Stimulated activated CD8-positive, alpha-beta memory T cell treated with anti-CD3 and anti-CD28 coated beads, Interleukin-7, amount 100 ng/mL, for 48 hours (primary cell): ENCODE measurements at regions not wholly inside any gene's neighbourhood (a gene's known extent, or its start where the extent isn't known, plus 50 kb on each side); places are given as distances from the start of the nearest gene placed in this dataset.

ENCODE experiments used
- DNase-seq, 2 donors: peaks; one replicate each; pipeline ENCODE4 v3.0.0-alpha.2; 2020; ENCODE audit warnings: low read depth in 1 of 2; ENCODE audit errors: extremely low read depth in 1 of 2

DNA sequence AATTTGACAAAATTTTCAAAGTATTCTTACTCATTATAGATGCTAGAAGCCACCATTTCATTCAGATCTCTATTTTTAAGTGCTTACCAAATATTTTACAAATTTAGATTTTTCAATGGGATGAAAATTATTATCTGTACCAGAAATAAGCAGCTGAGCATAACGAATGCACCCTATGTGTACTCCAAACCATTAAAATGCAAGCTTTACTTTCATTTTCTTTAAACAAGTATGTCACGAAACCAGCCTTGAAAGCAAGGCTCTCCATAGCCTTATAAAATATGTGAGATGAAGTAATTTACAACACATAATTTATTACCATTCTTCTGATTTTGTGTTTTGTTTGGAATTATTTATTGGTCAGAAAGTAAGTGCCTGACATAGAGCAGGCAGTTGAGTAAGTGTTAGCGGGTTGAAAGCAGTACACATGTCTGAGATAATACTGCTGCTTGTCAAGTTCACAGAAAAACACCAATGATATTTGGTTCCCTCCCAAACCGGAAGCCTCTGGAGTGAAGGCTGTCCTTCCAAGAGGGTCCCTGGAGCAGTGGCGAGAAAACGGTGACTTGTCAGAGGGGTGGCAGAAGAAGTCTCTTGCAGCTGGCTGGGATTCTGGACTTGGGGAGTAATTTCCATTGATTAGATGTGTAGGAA, 322.7 kb upstream of the PFKP start:
- DNase-seq, result no peak

GRCh38 chr10:2734603-2735002, 332.7 kb upstream of the PFKP start:
- no peak for DNase-seq

DNA sequence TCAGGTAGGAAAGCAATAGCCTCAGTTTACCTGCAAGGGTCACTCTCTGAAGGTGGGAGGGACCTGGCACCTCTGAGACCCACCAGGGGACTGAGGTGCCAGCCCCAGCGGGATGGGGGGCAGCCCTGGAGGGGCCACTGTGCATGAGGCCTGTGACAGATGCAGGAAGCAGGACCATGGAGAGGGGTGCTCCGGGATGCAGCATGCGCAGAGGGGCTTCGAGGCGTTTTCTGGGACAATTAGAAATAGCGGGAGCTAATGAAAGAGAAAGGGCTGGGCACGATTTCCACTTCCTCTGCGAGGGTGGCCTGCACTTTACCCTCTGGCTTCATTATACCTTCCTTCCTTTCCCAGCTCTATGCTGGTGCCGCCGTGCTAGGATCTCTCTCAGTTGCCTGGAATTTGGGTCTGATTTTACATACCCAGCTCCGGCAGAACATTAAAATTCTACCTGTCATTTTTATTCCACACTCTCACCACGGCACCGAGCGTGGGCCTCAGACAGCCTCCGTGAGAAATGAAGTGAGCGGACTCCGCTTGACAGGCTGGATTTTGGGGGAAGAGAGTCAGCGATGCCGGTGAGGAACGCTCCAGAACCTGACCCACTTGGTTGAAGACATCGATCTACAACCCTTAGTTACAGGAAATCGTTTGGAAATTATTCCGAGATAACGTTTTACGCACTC, 333.9 kb upstream of the PFKP start:
- DNase-seq, result no peak

DNA sequence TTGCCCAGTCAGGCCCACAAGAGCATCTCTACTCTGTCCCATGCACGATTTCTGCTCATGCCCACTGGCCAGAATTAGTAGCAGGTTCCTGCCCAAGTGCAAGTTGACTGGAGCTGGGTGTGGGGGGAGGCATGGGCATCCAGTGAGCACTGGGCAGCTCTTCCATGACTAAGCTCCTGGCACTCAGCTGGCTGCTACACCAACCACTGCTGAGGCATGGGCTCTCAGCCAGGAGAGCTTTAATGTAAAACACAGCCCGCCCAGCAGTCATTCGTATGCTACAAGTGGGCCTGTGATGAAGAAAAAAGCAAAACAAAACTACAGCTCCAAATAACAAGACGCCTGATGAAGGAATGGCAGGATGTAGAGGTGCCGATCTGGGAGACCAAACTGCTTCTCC, 335.4 kb upstream of the PFKP start:
- DNase-seq, result no peak

GRCh38 chr10:2729197-2729596, 338.2 kb upstream of the PFKP start:
- no peak for DNase-seq

DNA sequence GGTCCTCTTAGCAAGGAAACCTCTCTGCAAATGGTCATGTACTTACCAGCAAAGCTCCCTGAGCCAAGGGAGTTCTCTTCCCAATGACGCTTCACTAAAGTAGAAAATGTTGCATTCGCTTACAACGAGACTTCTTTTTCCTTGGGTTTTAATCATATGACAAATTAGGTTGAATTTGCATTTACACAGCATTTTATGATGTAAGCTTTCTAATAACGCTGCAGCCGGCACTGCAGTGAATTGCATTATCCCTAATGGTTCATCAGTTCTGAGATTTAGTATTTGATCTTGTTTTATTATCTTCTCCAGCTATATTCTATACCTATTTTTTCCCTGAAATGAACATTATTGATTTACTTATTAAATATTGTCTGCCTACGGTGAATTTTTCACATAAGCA, 339.3 kb upstream of the PFKP start:
- DNase-seq, result no peak

DNA sequence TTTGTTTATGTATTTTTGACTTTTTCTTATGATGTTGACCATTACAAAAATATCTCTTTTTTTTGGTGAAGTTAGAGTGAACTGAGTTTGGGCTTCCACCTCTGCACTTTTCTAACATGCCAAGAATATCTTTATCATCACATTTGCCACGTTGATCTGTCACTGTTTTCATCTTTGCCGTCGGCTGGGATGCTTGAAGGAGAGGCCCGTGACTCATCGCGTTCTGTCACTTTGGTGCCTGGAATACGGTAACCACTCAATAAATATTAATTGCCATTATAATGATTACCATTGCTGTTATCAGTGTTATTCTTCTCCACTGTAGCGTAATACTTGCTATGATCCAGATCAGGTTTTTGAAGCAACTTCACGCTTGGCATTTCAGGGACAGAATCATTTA, 350.8 kb upstream of the PFKP start:
- DNase-seq, result no peak

- DNase-seq, result no peak
Measured at GRCh38 chr10:2714597-2714996, 352.8 kb upstream of the PFKP start.

DNA sequence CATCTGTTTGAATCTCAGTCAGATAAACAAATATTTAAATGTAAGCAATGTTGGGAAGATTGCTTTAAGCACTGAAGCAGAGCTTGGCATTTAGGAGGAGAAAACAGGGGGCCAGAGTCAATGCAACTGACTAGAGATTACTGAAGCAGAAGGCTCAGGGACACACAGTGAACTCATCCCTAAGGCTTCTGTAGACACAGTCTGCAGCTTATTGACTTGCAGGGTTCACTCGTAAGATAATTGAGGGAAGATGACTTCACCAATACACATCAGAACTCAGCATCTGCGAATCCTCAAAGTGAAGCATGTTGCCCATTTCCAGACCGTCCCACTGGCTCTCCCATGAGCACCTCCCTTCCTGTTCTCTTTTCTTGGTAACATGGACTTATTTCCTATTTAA, 363.4 kb upstream of the PFKP start:
- no peak for DNase-seq

- DNase-seq, result no peak
Measured at GRCh38 chr10:2701802-2702201, 365.5 kb upstream of the PFKP start.

DNA sequence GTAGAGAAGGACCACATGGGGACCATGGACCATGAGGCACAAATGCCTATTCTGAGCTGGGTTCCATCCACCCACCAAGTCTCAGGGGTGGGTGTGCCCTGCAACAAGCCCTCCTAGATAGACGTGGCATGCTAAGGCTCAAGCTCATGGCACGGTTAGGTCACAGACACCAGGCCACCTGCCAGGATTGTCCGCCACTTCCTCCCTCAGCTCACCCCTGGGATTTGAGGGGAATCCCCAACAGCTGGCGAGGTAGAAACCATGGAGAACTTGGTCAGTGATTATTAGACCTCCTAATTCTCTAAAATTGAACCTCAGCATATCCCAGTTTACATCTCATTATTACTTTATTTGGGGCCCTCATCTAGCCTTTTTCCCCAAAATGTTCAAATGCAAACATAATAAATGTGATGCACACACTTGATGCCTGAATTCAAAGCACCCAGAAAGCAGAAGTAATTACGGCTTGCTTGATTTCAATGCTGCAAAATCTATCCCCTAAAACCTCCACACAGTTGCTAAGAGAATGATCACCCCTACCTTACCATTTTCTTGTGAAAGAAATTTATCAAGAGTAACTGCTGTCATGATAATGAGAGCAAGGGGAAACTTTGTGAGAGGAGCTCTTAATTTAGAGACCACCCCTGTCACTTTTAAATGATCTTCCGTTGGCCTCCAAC, 366.6 kb upstream of the PFKP start:
- DNase-seq, result no peak

DNA sequence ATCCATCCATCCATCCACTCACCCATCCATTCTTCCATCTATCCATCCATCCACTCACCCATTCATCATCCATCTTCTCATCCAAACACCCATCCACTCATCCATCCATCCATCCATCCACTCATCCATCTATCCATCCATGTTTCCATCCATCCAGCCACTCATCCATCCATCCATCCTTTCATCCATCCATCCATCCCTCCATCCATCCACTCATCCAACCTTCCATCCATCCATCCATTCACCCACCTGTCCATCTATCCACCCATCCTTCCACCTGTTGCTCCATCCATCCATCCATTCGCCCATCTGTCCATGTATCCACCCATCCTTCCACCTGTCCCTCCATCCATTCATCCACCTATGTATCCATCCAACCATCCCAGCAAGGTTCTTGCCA, 378.4 kb upstream of the PFKP start:
- no peak for DNase-seq

DNA sequence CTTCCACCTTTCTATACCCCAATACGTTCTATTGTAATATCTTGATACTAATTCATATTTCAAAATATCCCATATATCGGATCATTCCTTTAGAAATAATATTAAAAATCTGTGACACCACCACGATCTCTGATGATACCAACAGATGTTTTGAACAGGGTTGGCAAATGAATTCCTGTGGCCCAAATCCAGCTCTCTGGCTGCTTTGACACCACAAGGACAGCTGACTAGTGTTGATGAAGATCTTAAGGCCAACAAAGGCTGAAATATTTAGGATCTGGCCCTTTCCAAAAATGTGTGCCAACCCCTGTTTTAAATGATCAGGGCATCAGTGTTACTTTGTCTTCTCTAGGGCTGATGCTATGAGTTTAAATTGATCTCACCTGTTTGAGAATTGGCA, 380.7 kb upstream of the PFKP start:
- no peak for DNase-seq

DNA sequence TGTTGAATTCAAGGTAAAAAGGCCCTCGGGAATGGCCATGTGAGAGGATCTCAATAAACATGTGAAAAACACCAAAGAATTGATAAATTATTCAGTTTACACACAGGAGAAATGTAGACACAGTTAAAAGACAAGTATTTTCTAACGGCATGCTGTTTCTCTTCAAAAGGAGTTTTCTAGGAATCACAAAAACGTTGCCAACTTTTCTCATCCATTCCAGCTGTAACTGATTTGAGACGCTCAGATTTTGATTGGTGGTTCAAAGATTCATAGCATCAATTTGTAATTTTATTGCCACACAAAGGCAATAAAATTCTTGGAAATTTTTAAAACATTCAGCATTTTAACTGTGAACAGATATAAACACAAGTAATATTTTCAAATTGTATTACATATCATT, 384.9 kb upstream of the PFKP start:
- DNase-seq, result no peak

GRCh38 chr10:2681891-2682290, 385.5 kb upstream of the PFKP start:
- no peak for DNase-seq

- no peak for DNase-seq
Measured at GRCh38 chr10:2680821-2681220, 386.5 kb upstream of the PFKP start.

- DNase-seq, result no peak
Measured at GRCh38 chr10:2679646-2680045, 387.7 kb upstream of the PFKP start.

DNA sequence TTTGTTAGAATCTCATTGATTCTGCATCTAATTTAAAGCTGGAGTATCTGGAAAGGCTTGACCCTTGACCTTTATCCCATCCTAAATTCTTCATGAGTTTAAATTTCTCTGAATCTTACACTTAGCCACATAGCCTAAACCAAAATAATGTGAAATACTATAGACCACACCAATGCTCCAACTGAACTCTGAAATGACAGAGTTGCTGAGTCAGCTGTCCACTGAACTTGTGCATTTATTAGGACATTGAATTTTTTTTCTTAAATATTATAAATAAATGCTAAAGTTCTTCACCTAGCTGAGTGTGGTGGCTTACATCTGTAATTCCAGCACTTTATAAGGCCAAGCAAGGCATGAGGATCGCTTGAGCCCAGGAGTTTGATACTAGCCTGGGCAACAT, 390.9 kb upstream of the PFKP start:
- DNase-seq, result no peak

DNA sequence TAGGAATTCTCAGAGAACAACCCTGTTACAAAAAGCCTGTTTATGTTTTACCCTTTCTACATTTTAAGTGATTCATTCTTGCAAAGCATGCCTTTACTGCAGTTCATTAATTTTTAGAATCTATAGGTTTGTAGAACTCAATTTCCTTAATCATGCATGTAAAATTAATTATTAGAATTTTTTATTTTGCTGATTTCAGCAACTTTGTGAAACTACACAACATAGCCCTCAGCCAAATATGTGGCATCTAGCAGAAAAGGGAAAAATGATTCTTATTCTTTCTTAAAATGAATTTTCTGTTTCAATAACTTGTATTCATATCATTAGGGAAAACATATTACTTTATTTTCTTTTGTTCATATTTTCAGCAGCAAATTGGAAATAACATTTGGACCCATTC, 392.9 kb upstream of the PFKP start:
- DNase-seq, result no peak

DNA sequence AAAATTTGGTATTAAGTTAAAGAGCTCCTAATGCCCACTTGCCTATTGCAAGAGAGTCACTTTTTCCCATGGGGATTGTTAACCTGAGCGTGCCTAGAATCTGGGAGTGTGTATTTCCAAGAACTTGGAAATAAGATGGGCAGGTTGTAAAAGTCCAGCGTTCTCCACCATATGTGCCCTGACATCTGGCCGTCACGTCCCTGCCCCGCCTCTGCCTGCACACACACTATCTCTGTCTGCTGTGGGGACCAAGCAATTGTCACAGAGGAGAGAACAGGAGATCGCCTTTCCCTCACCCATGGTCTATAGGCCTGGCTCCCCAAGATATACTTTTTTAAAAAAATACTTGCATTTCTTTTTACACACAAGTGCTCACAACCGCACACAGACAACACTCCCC, 396.5 kb upstream of the PFKP start:
- DNase-seq, result no peak

- no peak for DNase-seq
Measured at GRCh38 chr10:2665772-2666171, 401.6 kb upstream of the PFKP start.

GRCh38 chr10:2660276-2660675, 407.1 kb upstream of the PFKP start:
- no peak for DNase-seq
